ENCODE measurements at regions not wholly inside any gene's neighbourhood (a gene's known extent, or its start where the extent isn't known, plus 50 kb on each side); places are given as distances from the start of the nearest gene placed in this dataset.
"Not testable (repeated sequence)": the region's sequence is repeated elsewhere in the genome, so short reads cannot be mapped to it uniquely, and the experiment has no call there.

DNA sequence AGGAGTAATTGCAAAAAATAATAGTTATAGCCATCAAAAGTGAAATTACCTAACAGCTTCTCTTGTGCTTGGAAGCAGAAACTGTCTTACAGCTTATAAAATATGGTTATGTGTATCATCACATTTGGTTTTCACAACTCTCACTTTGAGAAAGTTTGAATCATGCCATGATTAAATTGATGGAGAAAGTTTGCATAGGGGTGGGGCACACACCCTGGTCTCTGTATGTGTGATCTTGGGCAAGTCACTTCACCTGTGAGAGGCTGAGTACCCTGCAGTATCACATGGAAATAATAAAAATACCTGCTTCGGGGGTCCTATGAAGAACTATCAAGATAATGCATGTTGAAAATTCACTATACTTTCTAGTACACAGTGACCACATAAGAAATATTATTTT lies 471.4 kb downstream of the RAP2B start:
- Histone ChIP-seq H3K9me3 (ENCODE audit: control insufficient read depth in 2 of 3, low read length in 3 of 3) (no peaks in the 10 kb centered on the region), H3K36me3 (ENCODE audit: control insufficient read depth in 2 of 3, insufficient read depth in 3 of 3, low read length in 3 of 3) (no peaks in the 10 kb centered on the region), H3K27me3 (ENCODE audit: control insufficient read depth in 2 of 2, insufficient read depth in 2 of 2, low read length in 2 of 2) (no peaks in the 10 kb centered on the region), H3K4me1 (ENCODE audit: control insufficient read depth in 2 of 2, insufficient read depth in 2 of 2, low read length in 2 of 2) (peaks cover 0 to 10% of the 10 kb centered on the region in 2 donors), H3K4me3 (ENCODE audit: low read length) (no peak overlapping the region), H3K27ac (ENCODE audit: low read depth, low read length) (no peak overlapping the region)
- ChIA-PET CTCF (no interaction called here), POLR2A (no interaction called here)
- Mint-ChIP-seq H3K27ac (no peak overlapping the region), H3K27me3 (no peaks in the 10 kb centered on the region), H3K36me3 (peaks cover 0 to 3% (median 0%) of the 10 kb centered on the region in 5 donors), H3K4me3 (no peak overlapping the region), H3K9me3 (no peaks in the 10 kb centered on the region), H3K4me1 (peaks cover 11 to 47% (median 20%) of the 10 kb centered on the region in 7 donors)
- intact Hi-C loops (cut with micrococcal nuclease) = no loop called here
- DNase-seq = no peak
- ATAC-seq = no peak

DNA sequence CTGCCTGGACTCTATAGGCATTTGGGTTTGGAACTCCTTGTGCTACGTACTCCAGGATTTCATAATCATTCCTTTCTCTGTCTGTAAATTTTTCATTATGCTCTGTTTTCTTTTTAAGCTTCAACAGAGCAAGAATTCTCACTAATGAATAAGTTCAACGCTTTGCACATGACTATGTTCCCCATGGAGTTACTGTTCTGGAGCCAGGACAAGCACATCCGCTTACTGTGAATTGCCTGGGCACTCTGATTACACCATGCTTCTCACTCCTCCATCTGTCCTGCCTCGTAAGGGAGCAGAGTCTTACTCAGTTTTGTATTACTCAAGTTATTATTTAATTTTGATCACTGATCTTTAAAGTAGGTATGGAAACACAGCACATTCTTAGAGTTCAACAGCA lies 472.7 kb downstream of the RAP2B start:
- Mint-ChIP-seq H3K27ac (no peak overlapping the region), H3K9me3 (no peaks in the 10 kb centered on the region), H3K36me3 (peaks cover 0 to 3% (median 0%) of the 10 kb centered on the region in 5 donors), H3K27me3 (no peaks in the 10 kb centered on the region), H3K4me1 (peaks cover 9 to 40% (median 13%) of the 10 kb centered on the region in 7 donors), H3K4me3 (no peak overlapping the region)
- intact Hi-C loops (cut with micrococcal nuclease) = loop anchor here in 1 of 2 donors (1.0 kb wide), 1 partner anchor 9 kb away; no protein-coding TSS in a partner anchor
- ChIA-PET CTCF (no interaction called here), POLR2A (no interaction called here)
- H3K4me1 ChIP-seq (ENCODE audit: control insufficient read depth in 2 of 2, insufficient read depth in 2 of 2, low read length in 2 of 2) = no peaks in the 10 kb centered on the region
- no peak for ATAC-seq
- H3K27ac ChIP-seq (ENCODE audit: low read depth, low read length) = no peak overlapping the region
- H3K9me3 ChIP-seq (ENCODE audit: control insufficient read depth in 2 of 3, low read length in 3 of 3) = no peaks in the 10 kb centered on the region
- H3K4me3 ChIP-seq (ENCODE audit: low read length) = no peak overlapping the region
- H3K36me3 ChIP-seq (ENCODE audit: control insufficient read depth in 2 of 3, insufficient read depth in 3 of 3, low read length in 3 of 3) = no peaks in the 10 kb centered on the region
- no peak for DNase-seq
- H3K27me3 ChIP-seq (ENCODE audit: control insufficient read depth in 2 of 2, insufficient read depth in 2 of 2, low read length in 2 of 2) = no peaks in the 10 kb centered on the region

DNA sequence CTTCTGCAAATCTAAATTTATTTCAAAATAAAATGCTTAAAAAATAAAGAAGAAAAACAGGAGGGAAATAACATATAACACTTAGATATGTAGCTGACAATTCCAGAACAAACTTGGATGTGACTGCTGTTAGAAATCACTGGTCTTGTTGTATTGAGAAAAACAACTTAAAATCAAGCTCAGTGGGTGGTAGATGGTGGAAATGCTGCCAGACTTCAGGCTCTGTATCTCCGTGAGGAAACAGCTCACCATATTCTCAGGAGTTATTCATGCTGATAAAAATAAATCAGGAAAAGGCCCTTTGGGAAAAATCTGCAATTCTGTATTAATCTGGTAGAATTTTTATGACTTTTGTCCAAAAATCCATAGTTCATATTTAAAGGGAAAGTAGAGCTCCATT lies 477.6 kb downstream of the RAP2B start:
- ChIA-PET CTCF (interaction anchor here (1.4 kb wide), 1 partner anchor 9 kb away, joined by 3 read pairs; no protein-coding TSS in a partner anchor), POLR2A (interaction anchor here (1.1 to 4.6 kb wide), 4 partner anchors 8 to 479 kb away, joined by 3 to 20 read pairs (median 7); no protein-coding TSS in a partner anchor)

DNA sequence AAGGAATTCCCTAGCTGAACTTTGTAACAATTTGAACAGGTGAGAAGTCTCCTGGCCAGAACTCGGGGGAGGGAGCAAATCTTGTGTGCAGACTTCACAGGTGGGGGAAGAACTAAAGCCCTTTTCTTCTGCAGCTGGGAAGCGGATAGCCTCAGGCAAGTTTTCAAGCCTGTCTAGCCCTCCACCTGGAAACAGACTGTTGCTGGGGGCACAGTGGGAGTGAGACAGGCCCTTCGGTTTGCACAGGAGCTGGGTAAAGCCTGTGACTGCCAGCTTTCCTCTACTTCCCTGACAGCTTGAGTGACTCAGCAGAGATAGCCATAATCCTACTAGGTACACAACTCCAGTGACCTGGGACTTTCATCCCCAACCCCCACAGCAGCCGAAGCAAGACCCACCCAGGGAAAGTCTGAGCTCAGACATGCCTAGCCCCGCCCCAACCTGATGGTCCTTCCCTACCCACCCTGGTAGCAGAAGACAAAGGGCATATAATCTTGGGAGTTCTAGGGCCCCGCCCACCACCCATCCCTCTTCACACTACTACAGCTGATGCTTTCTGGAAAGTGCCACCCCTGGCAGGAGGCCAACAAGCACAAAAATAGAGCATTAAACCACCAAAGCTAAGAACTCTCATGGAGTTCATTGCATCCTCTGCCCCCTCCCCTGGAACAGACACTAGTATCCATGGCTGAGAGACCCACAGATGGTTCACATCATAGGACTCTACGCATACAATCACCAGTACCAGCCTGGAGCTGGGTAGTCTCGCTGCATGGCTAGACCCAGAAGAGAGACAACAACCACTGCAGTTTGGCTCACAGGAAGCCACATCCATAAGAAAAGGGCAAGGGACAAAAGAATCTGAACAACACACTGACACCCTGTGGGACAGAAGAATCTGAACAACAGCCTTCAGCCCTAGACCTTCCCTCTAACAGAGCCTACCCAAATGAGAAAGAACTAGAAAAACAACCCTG lies 479.0 kb downstream of the RAP2B start:
- ChIA-PET POLR2A (interaction anchor here (0.8 to 4.6 kb wide), 4 partner anchors 9 to 480 kb away, joined by 3 to 20 read pairs (median 6); no protein-coding TSS in a partner anchor), CTCF (interaction anchor here (1.4 kb wide), 1 partner anchor 10 kb away, joined by 3 read pairs; no protein-coding TSS in a partner anchor)
- intact Hi-C loops (cut with micrococcal nuclease) = loop anchor here in 1 of 2 donors (5.0 kb wide), 1 partner anchor 479 kb away; the partner anchor contains the start of gene RAP2B
- H3K4me1 ChIP-seq (ENCODE audit: control insufficient read depth in 2 of 2, insufficient read depth in 2 of 2, low read length in 2 of 2) = peaks cover 16 to 24% of the 10 kb centered on the region in 2 donors
- no peak overlapping the region for H3K4me3 ChIP-seq (ENCODE audit: low read length)
- no peaks in the 10 kb centered on the region for H3K9me3 ChIP-seq (ENCODE audit: control insufficient read depth in 2 of 3, low read length in 3 of 3)
- peak overlapping the region in 2 of 9 donors; percentile 43 to 73 for H3K27ac Mint-ChIP-seq
- peaks cover 0 to 10% (median 4%) of the 10 kb centered on the region in 11 donors for H3K9me3 Mint-ChIP-seq
- H3K36me3 Mint-ChIP-seq = peaks cover 0 to 28% (median 4%) of the 10 kb centered on the region in 5 donors
- ATAC-seq (no peak), DNase-seq (no peak)
- no peak overlapping the region for H3K27ac ChIP-seq (ENCODE audit: low read depth, low read length)
- H3K27me3 Mint-ChIP-seq = no peaks in the 10 kb centered on the region
- H3K4me3 Mint-ChIP-seq = peak overlapping the region in 3 of 10 donors; percentile 5 to 68 (median 64)
- H3K36me3 ChIP-seq (ENCODE audit: control insufficient read depth in 2 of 3, insufficient read depth in 3 of 3, low read length in 3 of 3) = no peaks in the 10 kb centered on the region
- no peaks in the 10 kb centered on the region for H3K27me3 ChIP-seq (ENCODE audit: control insufficient read depth in 2 of 2, insufficient read depth in 2 of 2, low read length in 2 of 2)
- H3K4me1 Mint-ChIP-seq = peaks cover 37 to 53% (median 44%) of the 10 kb centered on the region in 7 donors

More for the DNA sequence above, 477.6 kb downstream of the RAP2B start:
- peak overlapping the region in 1 of 9 donors; percentile 23 for H3K27ac Mint-ChIP-seq
- no peaks in the 10 kb centered on the region for H3K27me3 Mint-ChIP-seq
- DNase-seq (no peak), ATAC-seq (no peak)
- no peak overlapping the region for H3K27ac ChIP-seq (ENCODE audit: low read depth, low read length)
- no peaks in the 10 kb centered on the region for H3K36me3 ChIP-seq (ENCODE audit: control insufficient read depth in 2 of 3, insufficient read depth in 3 of 3, low read length in 3 of 3)
- peaks cover 0 to 10% (median 4%) of the 10 kb centered on the region in 11 donors for H3K9me3 Mint-ChIP-seq
- H3K36me3 Mint-ChIP-seq = peaks cover 0 to 22% (median 4%) of the 10 kb centered on the region in 5 donors
- no peaks in the 10 kb centered on the region for H3K9me3 ChIP-seq (ENCODE audit: control insufficient read depth in 2 of 3, low read length in 3 of 3)
- no peaks in the 10 kb centered on the region for H3K27me3 ChIP-seq (ENCODE audit: control insufficient read depth in 2 of 2, insufficient read depth in 2 of 2, low read length in 2 of 2)
- peaks cover 35 to 52% (median 43%) of the 10 kb centered on the region in 7 donors for H3K4me1 Mint-ChIP-seq
- no peak overlapping the region for H3K4me3 Mint-ChIP-seq
- intact Hi-C loops (cut with micrococcal nuclease) = loop anchor here in 1 of 2 donors (5.0 kb wide), 1 partner anchor 477 kb away; the partner anchor contains the start of gene RAP2B
- no peak overlapping the region for H3K4me3 ChIP-seq (ENCODE audit: low read length)
- H3K4me1 ChIP-seq (ENCODE audit: control insufficient read depth in 2 of 2, insufficient read depth in 2 of 2, low read length in 2 of 2) = peaks cover 16 to 24% of the 10 kb centered on the region in 2 donors

DNA sequence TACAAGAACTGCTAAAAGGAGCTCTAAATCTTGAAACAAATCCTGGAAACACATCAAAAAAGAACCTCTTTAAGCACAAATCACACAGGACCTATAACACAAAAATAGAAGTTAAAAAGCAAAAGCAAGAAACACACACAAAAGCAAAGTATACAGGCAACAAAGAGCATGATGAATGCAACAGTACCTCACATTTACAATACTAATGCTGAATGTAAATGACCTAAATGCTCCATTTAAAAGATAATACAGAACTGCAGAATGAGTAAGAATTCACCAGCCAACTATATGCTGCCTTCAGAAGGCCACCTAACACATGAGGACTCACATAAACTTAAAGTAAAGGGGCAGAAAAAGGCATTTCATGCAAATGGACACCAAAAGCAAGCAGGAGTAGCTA lies 478.6 kb upstream of the ARHGEF26 start:
- Mint-ChIP-seq H3K4me1 (peaks cover 36 to 53% (median 44%) of the 10 kb centered on the region in 7 donors), H3K4me3 (peak overlapping the region in 7 of 10 donors; percentile 11 to 68 (median 54)), H3K36me3 (peaks cover 0 to 30% (median 4%) of the 10 kb centered on the region in 5 donors), H3K9me3 (peaks cover 0 to 14% (median 4%) of the 10 kb centered on the region in 11 donors), H3K27ac (peak overlapping the region in 3 of 9 donors; percentile 60 to 73 (median 63))
- H3K4me1 ChIP-seq (ENCODE audit: control insufficient read depth in 2 of 2, insufficient read depth in 2 of 2, low read length in 2 of 2) = peaks cover 16 to 24% of the 10 kb centered on the region in 2 donors
- ChIA-PET CTCF (interaction anchor here (0.9 to 1.7 kb wide), 3 partner anchors 11 to 129 kb away, joined by 3 to 5 read pairs (median 3); no protein-coding TSS in a partner anchor), POLR2A (interaction anchor here (4.6 kb wide), 1 partner anchor 20 kb away, joined by 20 read pairs; no protein-coding TSS in a partner anchor)
- ATAC-seq; DNase-seq; H3K9me3 ChIP-seq (ENCODE audit: control insufficient read depth in 2 of 3, low read length in 3 of 3); H3K4me3 ChIP-seq (ENCODE audit: low read length); H3K27me3 ChIP-seq (ENCODE audit: control insufficient read depth in 2 of 2, insufficient read depth in 2 of 2, low read length in 2 of 2); H3K36me3 ChIP-seq (ENCODE audit: control insufficient read depth in 2 of 3, insufficient read depth in 3 of 3, low read length in 3 of 3); H3K27me3 Mint-ChIP-seq; H3K27ac ChIP-seq (ENCODE audit: low read depth, low read length): not testable (repeated sequence)
- intact Hi-C loops (cut with micrococcal nuclease) = loop anchor here in 1 of 2 donors (5.0 kb wide), 1 partner anchor 480 kb away; the partner anchor contains the start of gene RAP2B

DNA sequence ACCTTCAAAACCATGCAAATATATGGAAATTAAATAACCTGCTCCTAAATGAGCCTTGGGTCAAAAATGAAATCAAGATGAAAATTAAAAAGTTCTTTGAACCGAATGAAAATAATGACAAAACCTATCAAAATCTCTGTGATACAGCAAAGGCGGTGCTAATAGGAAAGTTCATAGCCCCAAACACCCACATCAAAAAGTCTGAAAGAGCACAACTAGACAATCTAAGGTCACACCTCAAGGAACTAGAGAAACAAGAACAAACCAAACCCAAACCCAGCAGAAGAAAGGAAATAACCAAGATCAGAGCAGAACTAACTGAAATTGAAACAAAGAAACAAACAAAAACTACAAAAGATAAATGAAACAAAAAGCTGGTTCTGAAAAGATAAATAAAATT lies 477.7 kb upstream of the ARHGEF26 start:
- H3K27ac ChIP-seq (ENCODE audit: low read depth, low read length); H3K9me3 ChIP-seq (ENCODE audit: control insufficient read depth in 2 of 3, low read length in 3 of 3); H3K36me3 ChIP-seq (ENCODE audit: control insufficient read depth in 2 of 3, insufficient read depth in 3 of 3, low read length in 3 of 3); ATAC-seq; H3K27me3 ChIP-seq (ENCODE audit: control insufficient read depth in 2 of 2, insufficient read depth in 2 of 2, low read length in 2 of 2); H3K4me3 ChIP-seq (ENCODE audit: low read length); H3K27me3 Mint-ChIP-seq: not testable (repeated sequence)
- intact Hi-C loops (cut with micrococcal nuclease) = loop anchor here (1.0 to 5.0 kb wide), 4 partner anchors 8 to 481 kb away; partner anchors contain the start of gene RAP2B (in 1 of the 2)
- H3K4me3 Mint-ChIP-seq = peak overlapping the region in 9 of 10 donors; percentile 14 to 73 (median 60)
- H3K4me1 ChIP-seq (ENCODE audit: control insufficient read depth in 2 of 2, insufficient read depth in 2 of 2, low read length in 2 of 2) = peaks cover 16 to 24% of the 10 kb centered on the region in 2 donors
- POLR2A ChIA-PET = interaction anchor here (0.6 to 4.6 kb wide), 4 partner anchors 21 to 482 kb away, joined by 3 to 20 read pairs (median 4); no protein-coding TSS in a partner anchor
- CTCF ChIA-PET = interaction anchor here (1.0 kb wide), 1 partner anchor 130 kb away, joined by 3 read pairs; no protein-coding TSS in a partner anchor
- H3K27ac Mint-ChIP-seq = peak overlapping the region; percentile 6 to 84 (median 66)
- peak in 7 of 9 donors; percentile 9 to 65 (median 41) for DNase-seq
- peaks cover 0 to 30% (median 4%) of the 10 kb centered on the region in 5 donors for H3K36me3 Mint-ChIP-seq
- peaks cover 0 to 14% (median 4%) of the 10 kb centered on the region in 11 donors for H3K9me3 Mint-ChIP-seq
- peaks cover 36 to 53% (median 44%) of the 10 kb centered on the region in 7 donors for H3K4me1 Mint-ChIP-seq
